GM03348 (cell line): ENCODE measurements at regions not wholly inside any gene's neighbourhood (a gene's known extent, or its start where the extent isn't known, plus 50 kb on each side); places are given as distances from the start of the nearest gene placed in this dataset.
"Not testable (repeated sequence)": the region's sequence is repeated elsewhere in the genome, so short reads cannot be mapped to it uniquely, and the experiment has no call there.

Source experiments
- DNase-seq: peaks from one replicate; pipeline ENCODE4 v3.0.0; 2012; ENCODE audit warnings: low spot score

DNA sequence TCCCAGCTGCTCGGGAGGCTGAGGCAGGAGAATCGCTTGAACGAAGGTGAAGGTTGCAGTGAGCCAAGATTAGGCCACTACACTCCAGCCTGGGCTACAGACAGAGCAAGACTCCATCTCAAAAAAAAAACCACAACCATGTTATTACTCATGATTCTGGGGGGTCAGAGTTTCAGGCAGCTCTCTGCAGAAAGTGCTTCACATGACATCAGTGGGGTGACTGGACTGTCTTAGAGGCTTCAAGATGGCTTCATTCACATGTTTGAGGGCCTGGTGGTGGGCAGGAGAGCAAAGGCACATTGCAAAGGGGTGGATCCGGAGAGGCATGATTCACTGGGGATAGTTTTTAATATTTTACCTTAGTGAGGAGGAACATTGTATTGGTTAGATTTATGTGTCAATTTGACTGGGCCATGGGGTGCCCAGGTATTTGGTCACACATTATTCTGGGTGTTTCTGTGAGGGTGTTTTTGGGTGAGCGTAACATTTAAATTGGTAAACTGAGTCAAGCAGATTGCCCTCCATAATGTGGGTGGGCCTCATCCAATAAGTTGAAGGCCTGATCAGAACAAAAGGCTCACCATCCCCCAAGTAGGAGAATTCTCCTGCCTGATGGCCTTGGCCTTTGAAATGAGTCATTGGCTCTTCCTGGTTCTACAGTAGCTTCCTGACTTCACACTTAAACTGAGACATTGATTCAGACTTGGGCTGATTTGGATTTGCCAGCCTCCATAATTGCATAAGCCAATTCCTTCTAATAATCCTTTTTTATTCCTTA, 109.8 kb downstream of the GOSR1 start:
- peak; percentile 50 for DNase-seq

DNA sequence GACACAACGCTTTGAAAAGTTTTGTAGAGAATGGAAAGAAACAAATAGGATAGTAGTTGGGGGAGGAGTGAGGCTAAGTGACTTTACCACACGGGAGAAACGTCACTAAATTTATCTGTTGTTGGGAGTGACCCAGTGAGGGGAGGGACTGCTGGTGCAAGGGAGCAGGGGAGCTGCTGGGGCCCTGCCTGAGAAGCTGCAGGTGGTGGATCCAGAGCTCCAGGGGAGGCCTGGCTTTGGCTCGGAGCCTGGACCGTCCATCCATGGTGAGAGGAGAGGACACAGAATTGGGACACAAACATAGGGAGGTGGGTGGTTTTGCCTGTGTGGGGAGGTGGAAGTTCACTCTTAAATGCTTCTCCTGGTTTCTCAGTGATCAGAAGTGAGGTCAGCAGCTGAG, 107.6 kb downstream of the GOSR1 start:
- DNase-seq = no peak

DNA sequence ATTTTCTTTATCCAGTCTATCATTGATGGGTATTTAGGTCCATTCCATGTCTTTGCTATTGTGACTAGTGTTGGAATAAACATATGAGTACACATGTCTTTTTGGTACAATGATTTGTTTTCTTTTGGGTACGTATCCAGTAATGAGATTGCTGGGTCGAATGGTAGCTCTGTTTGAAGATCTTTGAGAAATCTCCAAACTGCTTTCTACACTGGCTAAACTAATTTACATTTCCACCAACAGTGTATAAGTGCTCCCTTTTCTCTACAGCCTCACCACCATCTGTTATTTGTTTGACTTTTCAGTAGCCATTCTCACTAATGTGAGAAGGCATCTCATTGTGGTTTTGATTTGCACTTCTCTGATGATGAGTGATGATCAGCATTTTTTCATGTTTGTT, 103.7 kb downstream of the GOSR1 start:
- DNase-seq = no peak

DNA sequence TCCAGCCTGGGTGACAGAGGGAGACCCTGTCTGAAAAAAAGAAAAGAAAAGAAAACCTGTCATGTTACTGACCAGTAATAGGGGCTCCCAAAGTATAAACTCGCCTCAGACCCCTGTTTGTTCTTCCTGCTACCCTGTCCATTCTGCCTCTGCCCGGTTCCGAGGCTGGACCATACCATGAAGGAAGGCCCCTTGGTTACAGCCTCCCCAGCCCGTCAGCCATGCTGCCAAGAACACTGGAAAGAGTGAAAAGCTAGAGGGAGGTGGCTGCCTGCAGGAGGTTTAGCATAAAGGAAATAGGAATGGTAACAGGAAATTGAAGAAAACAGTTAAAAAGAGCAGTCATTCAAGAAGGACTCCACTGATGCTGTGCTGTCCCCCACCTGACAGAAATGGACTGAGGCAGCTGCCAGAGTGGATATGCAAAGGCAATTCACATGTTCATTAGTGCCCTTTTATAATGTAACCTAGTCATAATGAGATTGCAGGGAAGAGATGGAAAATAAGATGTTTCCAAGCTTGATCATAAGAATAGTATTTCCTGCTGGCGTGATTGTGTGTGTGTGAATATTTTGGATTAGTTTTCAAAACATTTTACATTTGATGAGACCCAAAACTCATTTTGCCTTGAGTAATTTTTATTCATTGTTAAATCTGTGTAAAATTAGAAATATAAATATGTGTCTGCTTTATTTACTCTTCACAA, 102.6 kb downstream of the GOSR1 start:
- DNase-seq = peak; percentile 30

DNA sequence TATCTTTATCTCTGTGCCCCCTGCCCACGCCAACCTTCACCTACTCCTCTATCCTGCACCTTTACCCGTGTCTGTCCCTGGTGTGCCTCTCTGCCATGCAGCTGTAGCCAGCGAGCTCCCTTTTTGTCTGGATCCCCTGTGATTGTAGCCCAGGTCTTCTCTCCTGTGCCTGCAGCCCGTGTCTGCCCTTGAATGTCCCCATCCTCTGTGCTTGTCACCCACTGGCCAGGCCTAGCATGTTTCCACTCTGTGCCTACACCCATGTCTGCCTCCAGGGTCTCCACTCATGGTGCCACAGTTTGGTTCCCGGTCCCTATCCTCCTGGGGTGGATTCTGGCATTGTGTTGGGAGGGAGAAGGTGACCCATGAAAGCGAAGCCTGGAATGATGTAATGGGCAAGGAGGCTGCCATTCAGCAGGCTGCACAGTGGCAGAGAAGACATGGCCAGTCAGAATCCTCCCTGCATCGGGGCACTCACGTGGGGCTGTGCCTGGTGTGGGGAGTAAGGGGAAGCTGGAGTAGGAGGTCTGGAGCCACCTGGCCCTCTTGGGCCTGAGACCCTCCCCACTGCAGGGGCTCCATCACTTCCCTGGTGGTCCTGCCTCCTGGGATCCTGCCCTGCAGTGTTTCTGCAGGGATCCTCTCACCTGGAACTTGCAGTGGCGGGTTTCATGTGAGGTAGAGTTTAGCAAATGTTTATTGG, 101.0 kb downstream of the GOSR1 start:
- DNase-seq = not testable (repeated sequence)
